ENCODE measurements at regions not wholly inside any gene's neighbourhood (a gene's known extent, or its start where the extent isn't known, plus 50 kb on each side); places are given as distances from the start of the nearest gene placed in this dataset.

GRCh38 chr1:87840767-87841166 lies 512.1 kb downstream of the LMO4 start:
- TF ChIP-seq, protein P1, sequence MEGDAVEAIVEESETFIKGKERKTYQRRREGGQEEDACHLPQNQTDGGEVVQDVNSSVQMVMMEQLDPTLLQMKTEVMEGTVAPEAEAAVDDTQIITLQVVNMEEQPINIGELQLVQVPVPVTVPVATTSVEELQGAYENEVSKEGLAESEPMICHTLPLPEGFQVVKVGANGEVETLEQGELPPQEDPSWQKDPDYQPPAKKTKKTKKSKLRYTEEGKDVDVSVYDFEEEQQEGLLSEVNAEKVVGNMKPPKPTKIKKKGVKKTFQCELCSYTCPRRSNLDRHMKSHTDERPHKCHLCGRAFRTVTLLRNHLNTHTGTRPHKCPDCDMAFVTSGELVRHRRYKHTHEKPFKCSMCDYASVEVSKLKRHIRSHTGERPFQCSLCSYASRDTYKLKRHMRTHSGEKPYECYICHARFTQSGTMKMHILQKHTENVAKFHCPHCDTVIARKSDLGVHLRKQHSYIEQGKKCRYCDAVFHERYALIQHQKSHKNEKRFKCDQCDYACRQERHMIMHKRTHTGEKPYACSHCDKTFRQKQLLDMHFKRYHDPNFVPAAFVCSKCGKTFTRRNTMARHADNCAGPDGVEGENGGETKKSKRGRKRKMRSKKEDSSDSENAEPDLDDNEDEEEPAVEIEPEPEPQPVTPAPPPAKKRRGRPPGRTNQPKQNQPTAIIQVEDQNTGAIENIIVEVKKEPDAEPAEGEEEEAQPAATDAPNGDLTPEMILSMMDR (conservative IDR thresholded peaks at IDR 0.05 in 1 of 2, IDR thresholded peaks at IDR 0.05 in 1 of 2; ENCODE audit: extremely low read depth in 1 of 2, insufficient read depth in 1 of 2, low read depth in 1 of 2, low read length in 2 of 2) = no peak
- TF ChIP-seq EZH2 (IDR thresholded peaks at IDR 0.05; ENCODE audit: borderline replicate concordance, low read length) = no peak
